Gastrocnemius medialis (tissue), 4 donors: ENCODE measurements at regions not wholly inside any gene's neighbourhood (a gene's known extent, or its start where the extent isn't known, plus 50 kb on each side); places are given as distances from the start of the nearest gene placed in this dataset.

Experiments
- ATAC-seq, 2 donors: fragments of 150-250 bp; one replicate each; pipeline ENCODE4 v1.9.1; 2016
- DNase-seq, 2 donors: peaks; one replicate each; pipeline ENCODE4 v3.0.0-alpha.2; 2019
- H3K27ac ChIP-seq, 4 donors: fragments of 200-600 bp; sonication (generic); 1 replicate in 1 of 4; 2 replicates in 3 of 4; pipeline ENCODE4 v1.5.1; 2016 to 2018; ENCODE audit warnings: mild to moderate bottlenecking in 2 of 4, moderate library complexity in 1 of 4
- H3K27me3 ChIP-seq, 3 donors: fragments of 200-600 bp; sonication (generic) in 2 of 3; 1 replicate in 1 of 3; 2 replicates in 2 of 3; pipeline versions ENCODE4 v1.5.1 to v1.6.0; 2016 to 2019; ENCODE audit warnings: mild to moderate bottlenecking in 1 of 3, moderate library complexity in 1 of 3
- H3K36me3 ChIP-seq, 2 donors: fragments of 200-600 bp; sonication (generic) in 1 of 2; one replicate each; pipeline ENCODE4 v1.5.1; 2017 to 2018
- H3K4me1 ChIP-seq, 2 donors: fragments of 200-600 bp; sonication (generic) in 1 of 2; one replicate each; pipeline ENCODE4 v1.5.1; 2016 to 2017; ENCODE audit warnings: mild to moderate bottlenecking in 2 of 2
- H3K4me3 ChIP-seq, 4 donors: fragments of 200-600 bp; sonication (generic) in 3 of 4; 1 replicate in 1 of 4; 2 replicates in 3 of 4; pipeline ENCODE4 v1.5.1; 2016 to 2019; ENCODE audit warnings: mild to moderate bottlenecking in 2 of 4
- H3K9me3 ChIP-seq, 3 donors: fragments of 200-600 bp; sonication (generic) in 2 of 3; 1 replicate in 1 of 3; 2 replicates in 2 of 3; pipeline ENCODE4 v1.5.1; 2016 to 2019
- CTCF ChIP-seq, 5 experiments: fragments of 450-650 bp in 3 of 5; fragments of 200-600 bp in 2 of 5; sonication (generic) in 2 of 5; IDR thresholded peaks in 4 of 5; conservative IDR thresholded peaks in 1 of 5; 1 replicate in 4 of 5; 2 replicates in 1 of 5; pipeline ENCODE4 v1.5.1; 2016 to 2019; ENCODE audit warnings: antibody characterized with exemption in 5 of 5, mild to moderate bottlenecking in 3 of 5, moderate library complexity in 3 of 5
- POLR2A ChIP-seq, 2 donors: fragments of 450-650 bp; IDR thresholded peaks; one replicate each; pipeline ENCODE4 v1.6.1; 2017; ENCODE audit warnings: antibody characterized with exemption in 2 of 2, mild to moderate bottlenecking in 2 of 2, moderate library complexity in 2 of 2
- in situ Hi-C, 4 donors: fragments of 200-750 bp; cut with MboI; loops; one replicate each; pipeline versions ENCODE4 v1.15.0 to v1.8.0; 2017; ENCODE audit warnings: low sequenced_read_pairs in 4 of 4
- intact Hi-C: fragments of 100-400 bp; cut with DNase I; formaldehyde crosslinking; loops from one replicate; pipeline ENCODE4 v1.15.1; 2023; ENCODE audit warnings: low total_unique reads

- in situ Hi-C loops (no loop called here), intact Hi-C loops (no loop called here)
- Histone ChIP-seq H3K4me1 (no peaks in the 10 kb centered on the region), H3K27ac (no peak overlapping the region), H3K9me3 (no peaks in the 10 kb centered on the region), H3K27me3 (no peaks in the 10 kb centered on the region), H3K4me3 (no peak overlapping the region), H3K36me3 (no peaks in the 10 kb centered on the region)
- ATAC-seq (no peak), DNase-seq (no peak)
- TF ChIP-seq CTCF (IDR thresholded peaks at IDR 0.05 in 4 of 5, conservative IDR thresholded peaks at IDR 0.05 in 1 of 5): no peak
- TF ChIP-seq POLR2A (IDR thresholded peaks at IDR 0.05): no peak
Measured at GRCh38 chr2:17257189-17257909, 260.9 kb downstream of the RAD51AP2 start.

GRCh38 chr2:17255071-17255470, 263.2 kb downstream of the RAD51AP2 start:
- ATAC-seq (no peak), DNase-seq (no peak)
- H3K4me1 ChIP-seq: no peaks in the 10 kb centered on the region
- intact Hi-C loops (no loop called here), in situ Hi-C loops (no loop called here)
- H3K9me3 ChIP-seq: no peaks in the 10 kb centered on the region
- TF ChIP-seq POLR2A (IDR thresholded peaks at IDR 0.05) (no peak), CTCF (IDR thresholded peaks at IDR 0.05 in 4 of 5, conservative IDR thresholded peaks at IDR 0.05 in 1 of 5) (no peak)
- H3K27ac ChIP-seq: no peak overlapping the region
- no peaks in the 10 kb centered on the region for H3K36me3 ChIP-seq
- no peak overlapping the region for H3K4me3 ChIP-seq
- no peaks in the 10 kb centered on the region for H3K27me3 ChIP-seq

- Histone ChIP-seq H3K27ac (no peak overlapping the region), H3K4me1 (no peaks in the 10 kb centered on the region), H3K27me3 (no peaks in the 10 kb centered on the region), H3K9me3 (no peaks in the 10 kb centered on the region), H3K4me3 (no peak overlapping the region), H3K36me3 (no peaks in the 10 kb centered on the region)
- intact Hi-C loops (no loop called here), in situ Hi-C loops (no loop called here)
- TF ChIP-seq CTCF (IDR thresholded peaks at IDR 0.05 in 4 of 5, conservative IDR thresholded peaks at IDR 0.05 in 1 of 5) (no peak), POLR2A (IDR thresholded peaks at IDR 0.05) (no peak)
- DNase-seq (no peak), ATAC-seq (no peak)
Measured at GRCh38 chr2:17254421-17254820, 263.8 kb downstream of the RAD51AP2 start.

GRCh38 chr2:17252258-17252657, 266.0 kb downstream of the RAD51AP2 start:
- Histone ChIP-seq H3K36me3 (no peaks in the 10 kb centered on the region), H3K9me3 (no peaks in the 10 kb centered on the region), H3K4me1 (no peaks in the 10 kb centered on the region), H3K27ac (no peak overlapping the region), H3K4me3 (no peak overlapping the region), H3K27me3 (no peaks in the 10 kb centered on the region)
- in situ Hi-C loops (no loop called here), intact Hi-C loops (no loop called here)
- no peak for TF ChIP-seq POLR2A (IDR thresholded peaks at IDR 0.05)
- no peak for TF ChIP-seq CTCF (IDR thresholded peaks at IDR 0.05 in 4 of 5, conservative IDR thresholded peaks at IDR 0.05 in 1 of 5)
- ATAC-seq: no peak
- DNase-seq: no peak

- no peaks in the 10 kb centered on the region for H3K27me3 ChIP-seq
- in situ Hi-C loops: no loop called here
- H3K4me3 ChIP-seq: no peak overlapping the region
- no peak overlapping the region for H3K27ac ChIP-seq
- H3K9me3 ChIP-seq: no peaks in the 10 kb centered on the region
- no peaks in the 10 kb centered on the region for H3K36me3 ChIP-seq
- no peaks in the 10 kb centered on the region for H3K4me1 ChIP-seq
- intact Hi-C loops: no loop called here
- no peak for TF ChIP-seq CTCF (IDR thresholded peaks at IDR 0.05 in 4 of 5, conservative IDR thresholded peaks at IDR 0.05 in 1 of 5)
- ATAC-seq (no peak), DNase-seq (no peak)
Measured at GRCh38 chr2:17251171-17251570, 267.1 kb downstream of the RAD51AP2 start.
